GM06990 (cell line): ENCODE measurements at regions not wholly inside any gene's neighbourhood (a gene's known extent, or its start where the extent isn't known, plus 50 kb on each side); places are given as distances from the start of the nearest gene placed in this dataset.

ENCODE experiments used
- DNase-seq: peaks from one replicate; pipeline ENCODE4 v3.0.0-alpha.2; 2011; ENCODE audit not compliant: insufficient read length; ENCODE audit errors: extremely low read depth
- H3K27me3 ChIP-seq: replicated peaks from 2 replicates; pipeline ENCODE4 v1.6.0; 2011; ENCODE audit warnings: low read length; ENCODE audit not compliant: control insufficient read depth, insufficient read depth
- H3K36me3 ChIP-seq: 2 replicates; pipeline ENCODE4 v1.5.1; 2011; ENCODE audit warnings: low read length; ENCODE audit not compliant: control insufficient read depth, insufficient read depth
- H3K4me3 ChIP-seq: replicated peaks from 2 replicates; pipeline ENCODE4 v1.5.1; 2011; ENCODE audit warnings: low read depth, mild to moderate bottlenecking, control low read depth, low read length
- TF ChIP-seq, protein P1 (sequence below): IDR thresholded peaks from 2 replicates; pipeline ENCODE4 v1.5.1; 2011; ENCODE audit warnings: low read length, control low read depth, mild to moderate bottlenecking, inconsistent platforms; ENCODE audit not compliant: insufficient read depth, poor library complexity, severe bottlenecking

- TF ChIP-seq, protein P1, sequence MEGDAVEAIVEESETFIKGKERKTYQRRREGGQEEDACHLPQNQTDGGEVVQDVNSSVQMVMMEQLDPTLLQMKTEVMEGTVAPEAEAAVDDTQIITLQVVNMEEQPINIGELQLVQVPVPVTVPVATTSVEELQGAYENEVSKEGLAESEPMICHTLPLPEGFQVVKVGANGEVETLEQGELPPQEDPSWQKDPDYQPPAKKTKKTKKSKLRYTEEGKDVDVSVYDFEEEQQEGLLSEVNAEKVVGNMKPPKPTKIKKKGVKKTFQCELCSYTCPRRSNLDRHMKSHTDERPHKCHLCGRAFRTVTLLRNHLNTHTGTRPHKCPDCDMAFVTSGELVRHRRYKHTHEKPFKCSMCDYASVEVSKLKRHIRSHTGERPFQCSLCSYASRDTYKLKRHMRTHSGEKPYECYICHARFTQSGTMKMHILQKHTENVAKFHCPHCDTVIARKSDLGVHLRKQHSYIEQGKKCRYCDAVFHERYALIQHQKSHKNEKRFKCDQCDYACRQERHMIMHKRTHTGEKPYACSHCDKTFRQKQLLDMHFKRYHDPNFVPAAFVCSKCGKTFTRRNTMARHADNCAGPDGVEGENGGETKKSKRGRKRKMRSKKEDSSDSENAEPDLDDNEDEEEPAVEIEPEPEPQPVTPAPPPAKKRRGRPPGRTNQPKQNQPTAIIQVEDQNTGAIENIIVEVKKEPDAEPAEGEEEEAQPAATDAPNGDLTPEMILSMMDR = no peak
- Histone ChIP-seq H3K27me3 (peaks cover 1% of the 10 kb centered on the region; the same call in 1 of the 2 replicates), H3K36me3 (no peaks in the 10 kb centered on the region), H3K4me3 (no peak overlapping the region)
- no peak for DNase-seq
These were observed 68.5 kb upstream of the SLCO4A1 start for GRCh38 chr20:62573817-62574216.

DNA sequence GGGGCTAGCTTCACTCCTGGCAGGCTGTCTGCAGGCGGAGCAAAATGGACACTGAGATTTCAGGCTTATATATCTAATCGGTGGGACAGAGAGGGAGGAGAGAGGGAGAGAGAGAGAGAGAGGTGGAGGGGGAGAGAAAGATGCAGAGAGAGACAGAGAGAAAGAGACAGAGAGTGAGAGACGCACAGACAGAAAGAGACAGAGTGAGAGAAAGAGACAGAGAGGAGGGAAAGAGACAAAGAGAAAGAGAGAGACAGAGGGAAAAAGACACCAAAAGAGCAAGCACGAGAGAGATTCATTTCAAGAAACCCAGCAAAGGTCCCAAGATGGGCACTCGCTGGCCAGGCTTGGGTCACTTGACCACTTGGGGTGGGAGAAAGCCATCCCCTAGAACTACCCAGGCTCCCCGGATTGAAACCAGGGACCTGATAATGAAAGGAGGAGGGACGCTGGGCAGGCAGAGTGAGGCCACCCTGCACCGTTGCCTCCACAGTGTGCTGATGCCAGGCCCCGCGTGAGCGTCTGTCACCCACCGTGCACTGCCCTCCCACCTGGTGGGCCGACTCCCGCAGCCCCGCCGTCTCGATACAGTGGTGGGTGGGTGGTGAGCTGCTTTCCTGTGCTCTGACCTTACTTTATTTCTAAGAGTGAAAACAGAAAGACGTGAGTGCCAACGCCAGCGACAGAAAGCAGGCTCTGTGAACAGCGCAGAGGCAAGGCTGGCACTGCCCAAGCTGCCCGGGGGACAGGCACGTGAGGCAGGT, 67.9 kb upstream of the SLCO4A1 start:
- Histone ChIP-seq H3K4me3 (no peak overlapping the region), H3K36me3 (no peaks in the 10 kb centered on the region), H3K27me3 (peaks cover 1% of the 10 kb centered on the region; the same call in 1 of the 2 replicates)
- TF ChIP-seq, protein P1 = no peak
- no peak for DNase-seq

- no peak for DNase-seq
- peaks cover 1% of the 10 kb centered on the region; the same call in 1 of the 2 replicates for H3K27me3 ChIP-seq
- TF ChIP-seq, protein P1 = no peak
- no peaks in the 10 kb centered on the region for H3K36me3 ChIP-seq
- no peak overlapping the region for H3K4me3 ChIP-seq
These were observed 66.2 kb upstream of the SLCO4A1 start for GRCh38 chr20:62575976-62576722.

GRCh38 chr20:62576815-62577489, 65.4 kb upstream of the SLCO4A1 start:
- TF ChIP-seq, protein P1 = no peak
- no peak for DNase-seq
- H3K27me3 ChIP-seq = peaks cover 1% of the 10 kb centered on the region; the same call in 1 of the 2 replicates
- H3K4me3 ChIP-seq = no peak overlapping the region
- no peaks in the 10 kb centered on the region for H3K36me3 ChIP-seq

DNA sequence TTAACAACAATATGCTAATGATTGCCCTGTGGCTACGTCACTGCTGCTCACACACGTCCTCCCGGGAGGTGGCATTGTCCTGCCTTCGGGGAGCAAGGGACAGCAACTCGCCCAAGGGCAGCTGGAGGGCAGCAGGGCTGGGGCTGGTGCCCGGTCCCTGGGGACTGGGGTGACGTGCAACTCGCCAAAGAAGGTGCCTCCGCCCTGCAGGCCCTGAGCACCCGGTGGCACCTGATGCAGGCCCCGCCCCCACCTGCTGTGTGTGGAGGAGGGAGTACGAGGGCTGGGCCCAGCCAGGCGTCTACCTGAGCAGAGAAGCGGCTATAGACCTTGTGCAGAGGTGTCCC, 64.8 kb upstream of the SLCO4A1 start:
- no peaks in the 10 kb centered on the region for H3K36me3 ChIP-seq
- TF ChIP-seq, protein P1 = no peak
- H3K4me3 ChIP-seq = no peak overlapping the region
- no peak for DNase-seq
- peaks cover 1% of the 10 kb centered on the region; the same call in 1 of the 2 replicates for H3K27me3 ChIP-seq
